ENCODE measurements at regions not wholly inside any gene's neighbourhood (a gene's known extent, or its start where the extent isn't known, plus 50 kb on each side); places are given as distances from the start of the nearest gene placed in this dataset.

DNA sequence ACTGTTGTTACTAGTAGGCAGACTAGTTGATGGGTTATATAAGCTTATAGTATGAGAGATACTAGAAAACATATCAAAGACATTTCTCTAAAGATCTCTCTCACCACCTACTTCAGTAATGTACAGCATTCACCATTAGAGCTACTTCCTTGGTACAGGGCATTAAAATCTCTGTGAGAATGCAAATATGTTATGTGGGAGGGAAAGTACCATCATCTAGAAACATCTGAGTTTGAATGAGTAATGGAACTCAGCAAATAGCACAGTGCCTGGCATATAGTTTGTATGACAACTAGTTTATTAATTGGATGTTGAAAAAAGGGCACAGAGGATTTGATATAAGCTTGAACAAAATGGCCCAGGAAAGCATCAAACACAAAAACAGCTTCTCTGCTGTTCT is 211.1 kb downstream of the GLUD2 start:
- FAIRE-seq (peak; percentile 13), DNase-seq (ENCODE audit: insufficient read length, low spot score) (no peak)
- no peak for TF ChIP-seq TAF1 (IDR thresholded peaks at IDR 0.05; ENCODE audit: low read depth, low read length)
- no peak for TF ChIP-seq SPI1 (IDR thresholded peaks at IDR 0.05; ENCODE audit: low read depth, low read length)
- no peak for TF ChIP-seq POU2F2 (IDR thresholded peaks at IDR 0.05; ENCODE audit: low read depth, low read length)
- no peak for TF ChIP-seq POLR2AphosphoS5 (IDR thresholded peaks at IDR 0.05; ENCODE audit: low read depth, low read length)
- TF ChIP-seq POLR2A (IDR thresholded peaks at IDR 0.05; ENCODE audit: low read depth, low read length): no peak
- no peak for TF ChIP-seq PAX5 (IDR thresholded peaks at IDR 0.05; ENCODE audit: insufficient read depth, low read length, severe bottlenecking)

DNA sequence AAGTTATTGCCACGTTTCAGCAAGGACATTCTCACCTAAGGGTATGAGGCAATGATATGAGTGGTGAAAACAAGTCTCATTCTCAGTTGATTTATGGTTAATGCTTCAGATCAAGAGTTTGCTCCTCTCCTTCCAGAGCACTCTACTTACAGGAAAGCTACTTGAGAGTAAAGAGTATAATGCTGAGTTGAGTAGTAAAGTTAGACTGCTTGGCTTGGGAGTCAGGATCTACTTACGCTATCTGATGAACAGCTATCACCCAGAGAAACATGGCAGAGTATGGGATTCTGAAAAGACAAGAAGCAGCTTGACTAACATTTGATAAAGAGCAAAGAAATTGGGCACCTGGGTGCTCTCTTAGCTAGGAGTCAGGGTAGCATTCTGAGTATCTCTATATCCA is 211.8 kb downstream of the GLUD2 start:
- TF ChIP-seq POLR2A (IDR thresholded peaks at IDR 0.05; ENCODE audit: low read depth, low read length): no peak
- TF ChIP-seq PAX5 (IDR thresholded peaks at IDR 0.05; ENCODE audit: insufficient read depth, low read length, severe bottlenecking): no peak
- TF ChIP-seq POLR2AphosphoS5 (IDR thresholded peaks at IDR 0.05; ENCODE audit: low read depth, low read length): no peak
- TF ChIP-seq SPI1 (IDR thresholded peaks at IDR 0.05; ENCODE audit: low read depth, low read length): no peak
- no peak for TF ChIP-seq TAF1 (IDR thresholded peaks at IDR 0.05; ENCODE audit: low read depth, low read length)
- no peak for TF ChIP-seq POU2F2 (IDR thresholded peaks at IDR 0.05; ENCODE audit: low read depth, low read length)
- DNase-seq (ENCODE audit: insufficient read length, low spot score) (no peak), FAIRE-seq (no peak)

DNA sequence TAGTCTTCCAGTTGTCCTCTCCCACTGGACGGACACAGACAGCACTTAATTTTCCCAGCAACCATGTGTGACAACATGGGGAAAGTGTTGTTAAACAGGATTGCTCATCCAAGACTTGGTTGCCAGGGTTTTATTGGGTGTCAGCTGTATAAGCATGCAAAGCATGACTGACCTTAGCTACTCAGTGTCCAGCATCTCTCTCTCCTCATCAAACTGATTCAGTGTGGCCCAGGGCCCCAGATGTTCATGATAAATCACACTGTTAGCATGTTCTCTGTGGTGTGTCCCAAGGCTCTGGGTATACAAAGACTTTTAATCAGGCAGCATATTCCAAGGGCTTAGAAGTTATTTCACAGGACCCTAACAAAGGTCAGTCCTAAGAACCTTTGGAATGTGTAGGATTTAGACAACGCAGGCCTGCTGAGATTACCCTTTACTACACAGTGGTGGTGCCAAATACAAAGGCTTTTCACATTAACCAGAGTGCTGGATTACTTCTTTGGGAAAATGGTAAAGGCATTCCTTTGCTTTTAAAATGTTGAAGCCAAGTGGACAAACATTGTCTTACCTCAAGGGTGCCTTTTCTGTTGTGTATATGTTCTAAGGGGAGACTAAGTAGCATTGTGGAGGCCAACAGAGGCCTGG is 213.3 kb downstream of the GLUD2 start:
- FAIRE-seq (no peak), DNase-seq (ENCODE audit: insufficient read length, low spot score) (no peak)
- TF ChIP-seq SPI1 (IDR thresholded peaks at IDR 0.05; ENCODE audit: low read depth, low read length) (no peak), PAX5 (IDR thresholded peaks at IDR 0.05; ENCODE audit: insufficient read depth, low read length, severe bottlenecking) (no peak), TAF1 (IDR thresholded peaks at IDR 0.05; ENCODE audit: low read depth, low read length) (no peak), POLR2AphosphoS5 (IDR thresholded peaks at IDR 0.05; ENCODE audit: low read depth, low read length) (no peak), POLR2A (IDR thresholded peaks at IDR 0.05; ENCODE audit: low read depth, low read length) (no peak), POU2F2 (IDR thresholded peaks at IDR 0.05; ENCODE audit: low read depth, low read length) (no peak)

DNA sequence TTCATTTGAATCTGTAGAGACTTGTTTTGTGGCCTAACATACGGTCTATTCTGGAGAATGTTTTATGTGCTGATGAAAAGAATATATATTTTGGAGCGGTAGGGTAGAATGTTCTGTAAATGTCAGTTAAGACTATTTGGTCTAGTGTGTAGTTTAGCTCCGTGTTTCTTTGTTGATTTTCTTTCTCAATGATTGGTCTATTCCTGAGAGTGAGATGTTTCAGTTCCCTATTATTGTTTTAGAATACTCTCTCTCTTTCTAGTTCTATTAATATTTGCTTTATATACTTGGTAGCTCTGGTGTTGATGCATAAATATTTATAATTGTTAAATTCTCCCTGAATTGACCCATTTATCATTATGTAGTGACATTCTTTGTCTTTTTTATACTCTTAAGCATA is 236.5 kb downstream of the GLUD2 start:
- TF ChIP-seq SPI1 (IDR thresholded peaks at IDR 0.05; ENCODE audit: low read depth, low read length) (peak; percentile 54; the same call in 1 of the 2 replicates), TAF1 (IDR thresholded peaks at IDR 0.05; ENCODE audit: low read depth, low read length) (no peak), POLR2AphosphoS5 (IDR thresholded peaks at IDR 0.05; ENCODE audit: low read depth, low read length) (no peak)
- FAIRE-seq (no peak), DNase-seq (ENCODE audit: insufficient read length, low spot score) (no peak)

DNA sequence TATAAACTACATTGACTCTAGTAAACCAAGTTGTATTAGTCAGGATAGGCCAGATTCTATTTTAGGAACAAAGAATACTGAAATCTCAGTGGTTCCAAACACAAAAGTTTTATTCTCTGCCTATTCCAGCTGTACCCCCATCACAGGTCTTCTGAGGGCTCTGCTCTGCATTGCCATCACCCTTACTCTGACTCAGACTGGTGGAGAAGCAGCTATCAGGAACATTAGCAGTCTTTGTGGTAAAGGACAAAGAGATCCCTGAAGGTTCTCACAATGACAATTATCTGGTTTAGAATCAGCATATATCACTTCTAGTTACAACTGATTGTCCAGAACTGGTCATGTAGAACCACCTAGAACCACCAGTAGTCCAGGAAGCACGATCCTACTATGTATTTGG is 251.1 kb downstream of the GLUD2 start:
- DNase-seq (ENCODE audit: insufficient read length, low spot score): no peak
- TF ChIP-seq SPI1 (IDR thresholded peaks at IDR 0.05; ENCODE audit: low read depth, low read length) (no peak), POLR2A (IDR thresholded peaks at IDR 0.05; ENCODE audit: low read depth, low read length) (no peak), POLR2AphosphoS5 (IDR thresholded peaks at IDR 0.05; ENCODE audit: low read depth, low read length) (no peak), PAX5 (IDR thresholded peaks at IDR 0.05; ENCODE audit: insufficient read depth, low read length, severe bottlenecking) (no peak), POU2F2 (IDR thresholded peaks at IDR 0.05; ENCODE audit: low read depth, low read length) (no peak), TAF1 (IDR thresholded peaks at IDR 0.05; ENCODE audit: low read depth, low read length) (no peak)
- FAIRE-seq: no peak

DNA sequence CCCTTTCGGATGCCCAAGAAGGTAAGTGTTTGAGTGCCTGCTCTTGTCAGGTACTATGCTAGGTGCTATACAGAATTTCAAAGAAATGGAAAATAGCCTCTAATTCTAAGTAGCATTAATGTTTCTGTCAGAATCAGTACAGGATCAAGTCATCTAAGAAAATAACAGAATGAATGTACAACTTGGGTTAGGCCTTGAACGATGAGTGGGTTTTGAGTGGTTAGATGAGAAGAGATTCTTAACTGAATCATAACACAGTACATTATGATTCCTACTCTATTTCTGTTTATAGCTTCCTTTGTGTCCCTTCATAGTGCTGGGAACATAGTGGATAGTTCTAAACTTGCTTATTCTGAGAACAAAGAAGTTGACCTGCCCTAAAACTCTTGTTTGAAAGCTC is 253.9 kb downstream of the GLUD2 start:
- TF ChIP-seq TAF1 (IDR thresholded peaks at IDR 0.05; ENCODE audit: low read depth, low read length): no peak
- TF ChIP-seq POLR2AphosphoS5 (IDR thresholded peaks at IDR 0.05; ENCODE audit: low read depth, low read length): no peak
- no peak for TF ChIP-seq POLR2A (IDR thresholded peaks at IDR 0.05; ENCODE audit: low read depth, low read length)
- no peak for TF ChIP-seq SPI1 (IDR thresholded peaks at IDR 0.05; ENCODE audit: low read depth, low read length)
- TF ChIP-seq PAX5 (IDR thresholded peaks at IDR 0.05; ENCODE audit: insufficient read depth, low read length, severe bottlenecking): no peak
- no peak for TF ChIP-seq POU2F2 (IDR thresholded peaks at IDR 0.05; ENCODE audit: low read depth, low read length)
- DNase-seq (ENCODE audit: insufficient read length, low spot score) (no peak), FAIRE-seq (no peak)

DNA sequence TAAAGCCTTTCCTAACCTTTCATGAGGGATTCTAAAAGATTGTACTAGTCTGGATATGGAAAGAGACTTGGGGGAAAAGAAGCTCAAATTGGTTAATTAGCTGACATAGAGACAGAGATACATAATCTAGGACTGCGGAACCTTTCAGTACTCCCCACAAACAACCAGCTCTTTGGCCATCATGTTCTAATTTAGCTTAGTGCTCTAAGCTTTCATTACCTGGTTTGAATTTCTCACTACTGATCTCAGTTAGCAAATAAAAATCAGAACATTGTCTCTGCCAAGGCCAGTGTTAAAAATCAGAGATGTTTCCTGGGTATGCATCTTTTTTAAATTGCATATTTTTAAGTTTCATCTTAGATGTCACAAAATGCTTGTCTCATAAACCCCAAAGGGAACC is 254.4 kb downstream of the GLUD2 start:
- DNase-seq (ENCODE audit: insufficient read length, low spot score) (no peak), FAIRE-seq (no peak)
- TF ChIP-seq POLR2A (IDR thresholded peaks at IDR 0.05; ENCODE audit: low read depth, low read length): no peak

DNA sequence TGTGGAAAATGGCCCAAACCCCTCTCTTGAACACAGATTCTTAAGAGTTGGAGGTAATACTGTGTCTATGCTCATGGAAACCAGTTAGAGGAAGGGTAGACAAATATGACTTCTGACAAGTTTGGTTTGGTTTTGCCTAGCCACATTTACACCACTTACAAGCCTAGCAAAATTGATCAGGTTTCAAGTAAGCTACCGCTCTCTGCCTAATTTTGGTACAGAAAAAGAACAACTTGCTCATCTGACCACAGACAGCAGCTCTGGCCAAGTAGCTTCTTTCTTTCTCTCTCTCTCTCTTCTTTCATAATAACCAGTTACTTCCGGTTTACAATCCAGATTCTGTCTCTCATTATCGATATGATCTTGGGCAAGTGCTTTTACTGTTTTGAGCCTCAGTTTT is 260.0 kb downstream of the GLUD2 start:
- TF ChIP-seq PAX5 (IDR thresholded peaks at IDR 0.05; ENCODE audit: insufficient read depth, low read length, severe bottlenecking) (no peak), POLR2AphosphoS5 (IDR thresholded peaks at IDR 0.05; ENCODE audit: low read depth, low read length) (no peak), TAF1 (IDR thresholded peaks at IDR 0.05; ENCODE audit: low read depth, low read length) (no peak), SPI1 (IDR thresholded peaks at IDR 0.05; ENCODE audit: low read depth, low read length) (no peak), POLR2A (IDR thresholded peaks at IDR 0.05; ENCODE audit: low read depth, low read length) (no peak), POU2F2 (IDR thresholded peaks at IDR 0.05; ENCODE audit: low read depth, low read length) (no peak)
- DNase-seq (ENCODE audit: insufficient read length, low spot score) (no peak), FAIRE-seq (peak; percentile 76)

DNA sequence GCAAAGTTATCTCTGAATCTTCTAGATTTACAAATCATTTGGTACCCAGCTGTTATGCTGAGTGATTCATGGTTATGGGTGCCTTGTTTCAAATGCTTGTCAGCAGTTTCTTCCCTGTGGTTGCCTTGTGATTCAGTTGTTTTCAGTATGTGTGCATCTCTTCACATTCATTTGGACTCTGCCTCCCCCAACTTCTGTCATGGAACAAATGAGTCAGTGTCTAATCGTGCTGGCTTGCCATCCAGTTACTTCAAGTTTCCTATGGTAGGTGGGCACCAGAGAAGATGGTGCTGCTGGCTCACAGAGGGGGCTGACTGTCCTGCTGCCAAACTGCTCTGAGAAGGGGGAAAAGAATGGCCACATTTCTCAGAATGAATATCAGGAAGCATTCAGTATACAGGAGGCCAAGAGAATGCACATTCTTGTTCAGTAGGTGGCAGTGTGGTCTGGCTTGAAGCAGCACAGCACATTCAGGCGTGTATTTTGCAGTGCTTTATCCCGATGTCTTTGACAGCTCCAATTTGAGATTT is 260.9 kb downstream of the GLUD2 start:
- TF ChIP-seq PAX5 (IDR thresholded peaks at IDR 0.05; ENCODE audit: insufficient read depth, low read length, severe bottlenecking) (no peak), SPI1 (IDR thresholded peaks at IDR 0.05; ENCODE audit: low read depth, low read length) (no peak), POLR2AphosphoS5 (IDR thresholded peaks at IDR 0.05; ENCODE audit: low read depth, low read length) (no peak), POU2F2 (IDR thresholded peaks at IDR 0.05; ENCODE audit: low read depth, low read length) (no peak)
- no peak for DNase-seq (ENCODE audit: insufficient read length, low spot score)
- FAIRE-seq: peak; percentile 94

DNA sequence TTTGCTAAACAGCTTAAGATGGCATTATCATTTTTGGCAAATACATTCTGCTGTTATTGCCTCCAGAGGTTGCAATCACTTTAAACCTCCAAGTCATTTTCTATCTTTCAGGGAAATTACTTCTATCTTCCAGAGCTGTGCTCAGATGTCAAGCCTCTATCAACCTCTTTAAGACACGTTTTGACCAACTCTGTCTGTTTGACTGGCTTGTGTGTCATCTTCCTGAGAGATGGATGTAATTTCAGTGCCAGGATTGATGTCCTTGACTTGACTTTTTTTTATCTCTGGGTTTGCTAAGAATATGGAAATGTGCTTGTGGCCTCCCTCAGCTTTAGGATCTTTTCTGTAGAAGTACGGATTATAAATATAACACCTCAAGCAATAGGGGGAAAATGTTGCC is 263.4 kb downstream of the GLUD2 start:
- TF ChIP-seq POLR2A (IDR thresholded peaks at IDR 0.05; ENCODE audit: low read depth, low read length): no peak
- TF ChIP-seq SPI1 (IDR thresholded peaks at IDR 0.05; ENCODE audit: low read depth, low read length): no peak
- TF ChIP-seq POLR2AphosphoS5 (IDR thresholded peaks at IDR 0.05; ENCODE audit: low read depth, low read length): no peak
- no peak for TF ChIP-seq TAF1 (IDR thresholded peaks at IDR 0.05; ENCODE audit: low read depth, low read length)
- TF ChIP-seq POU2F2 (IDR thresholded peaks at IDR 0.05; ENCODE audit: low read depth, low read length): no peak
- TF ChIP-seq PAX5 (IDR thresholded peaks at IDR 0.05; ENCODE audit: insufficient read depth, low read length, severe bottlenecking): no peak
- DNase-seq (ENCODE audit: insufficient read length, low spot score): no peak
- no peak for FAIRE-seq
